Sigmoid colon (tissue), 6 donors: ENCODE measurements at regions not wholly inside any gene's neighbourhood (a gene's known extent, or its start where the extent isn't known, plus 50 kb on each side); places are given as distances from the start of the nearest gene placed in this dataset.

Experiments used
- DNase-seq: peaks from one replicate; pipeline ENCODE4 v3.0.0-alpha.2; 2019
- H3K27ac ChIP-seq, 4 donors: fragments of 200-600 bp; sonication (generic); one replicate each; pipeline ENCODE4 v1.5.1; 2016 to 2019; ENCODE audit warnings: mild to moderate bottlenecking in 1 of 4
- H3K27me3 ChIP-seq, 3 donors: fragments of 200-600 bp; sonication (generic); one replicate each; pipeline ENCODE4 v1.5.1; 2019; ENCODE audit warnings: mild to moderate bottlenecking in 1 of 3
- H3K36me3 ChIP-seq, 4 donors: fragments of 200-600 bp; sonication (generic); one replicate each; pipeline ENCODE4 v1.5.1; 2016 to 2019
- H3K4me1 ChIP-seq, 4 donors: fragments of 200-600 bp; sonication (generic); one replicate each; pipeline ENCODE4 v1.5.1; 2017 to 2019
- H3K4me3 ChIP-seq, 4 donors: fragments of 200-600 bp; sonication (generic); one replicate each; pipeline ENCODE4 v1.5.1; 2017 to 2019; ENCODE audit warnings: mild to moderate bottlenecking in 2 of 4, moderate library complexity in 1 of 4
- H3K9me3 ChIP-seq, 4 donors: fragments of 200-600 bp in 3 of 4; sonication (generic) in 3 of 4; one replicate each; pipeline versions ENCODE4 v1.5.1 to v1.6.1; 2013 to 2019
- CTCF ChIP-seq, 4 experiments: fragments of 450-650 bp in 3 of 4; fragments of 200-600 bp in 1 of 4; IDR thresholded peaks; one replicate each; pipeline ENCODE4 v1.5.1; 2016 to 2019; ENCODE audit warnings: antibody characterized with exemption in 4 of 4, mild to moderate bottlenecking in 3 of 4, moderate library complexity in 2 of 4
- EP300 ChIP-seq, 4 donors: sonication (generic); formaldehyde crosslinking; IDR thresholded peaks; one replicate each; pipeline ENCODE4 v1.6.1; 2017; ENCODE audit warnings: antibody characterized with exemption in 4 of 4
- POLR2A ChIP-seq, 2 donors: fragments of 450-650 bp; IDR thresholded peaks; one replicate each; pipeline ENCODE4 v1.6.1; 2016; ENCODE audit warnings: antibody characterized with exemption in 2 of 2, mild to moderate bottlenecking in 2 of 2, moderate library complexity in 2 of 2
- POLR2AphosphoS5 ChIP-seq, 4 donors: sonication (generic); formaldehyde crosslinking; IDR thresholded peaks; one replicate each; pipeline ENCODE4 v1.6.1; 2017; ENCODE audit warnings: antibody characterized with exemption in 4 of 4
- WGBS, 2 donors: extraction: QIAGEN DNeasy Blood & Tissue Kit; methylation state at CpG; one replicate each; pipeline ENCODE4 v1.1.7; 2013; 5-methylcytosine and 5-hydroxymethylcytosine counted together
- intact Hi-C: fragments of 100-400 bp; cut with DNase I; formaldehyde crosslinking; loops from one replicate; pipeline ENCODE4 v1.15.1; 2023
- donor health status: healthy with polysubstance abuse.
- donor health status: healthy.

GRCh38 chr2:186220409-186220808 lies 265.7 kb upstream of the ZC3H15 start:
- 84 to 92% methylated on average over 5 of the region's 5 CpGs for WGBS, 2 donors
- H3K4me1 ChIP-seq = no peaks in the 10 kb centered on the region
- no peak overlapping the region for H3K27ac ChIP-seq
- no peaks in the 10 kb centered on the region for H3K27me3 ChIP-seq
- DNase-seq = no peak
- H3K4me3 ChIP-seq = no peak overlapping the region
- peaks cover 0 to 1% (median 0%) of the 10 kb centered on the region in 4 donors for H3K9me3 ChIP-seq
- no peaks in the 10 kb centered on the region for H3K36me3 ChIP-seq
- intact Hi-C loops = no loop called here
- TF ChIP-seq POLR2AphosphoS5 (IDR thresholded peaks at IDR 0.05) = no peak
- no peak for TF ChIP-seq CTCF (IDR thresholded peaks at IDR 0.05)
- no peak for TF ChIP-seq POLR2A (IDR thresholded peaks at IDR 0.05)
- TF ChIP-seq EP300 (IDR thresholded peaks at IDR 0.05) = no peak

- Histone ChIP-seq H3K4me3 (no peak overlapping the region), H3K4me1 (no peaks in the 10 kb centered on the region), H3K27ac (no peak overlapping the region), H3K9me3 (peaks cover 12 to 23% (median 16%) of the 10 kb centered on the region in 4 donors), H3K27me3 (no peaks in the 10 kb centered on the region), H3K36me3 (no peaks in the 10 kb centered on the region)
- WGBS, 2 donors = 40 to 71% methylated on average over 1 of the region's 1 CpG
- intact Hi-C loops = no loop called here
- TF ChIP-seq EP300 (IDR thresholded peaks at IDR 0.05) (no peak), CTCF (IDR thresholded peaks at IDR 0.05) (no peak), POLR2AphosphoS5 (IDR thresholded peaks at IDR 0.05) (no peak), POLR2A (IDR thresholded peaks at IDR 0.05) (no peak)
- DNase-seq = no peak
Observed at GRCh38 chr2:186229265-186229664, 256.8 kb upstream of the ZC3H15 start.

- TF ChIP-seq CTCF (IDR thresholded peaks at IDR 0.05) (no peak), POLR2AphosphoS5 (IDR thresholded peaks at IDR 0.05) (no peak), POLR2A (IDR thresholded peaks at IDR 0.05) (no peak), EP300 (IDR thresholded peaks at IDR 0.05) (no peak)
- Histone ChIP-seq H3K9me3 (peaks cover 0 to 2% (median 0%) of the 10 kb centered on the region in 4 donors), H3K27ac (no peak overlapping the region), H3K27me3 (no peaks in the 10 kb centered on the region), H3K4me1 (no peaks in the 10 kb centered on the region), H3K4me3 (no peak overlapping the region), H3K36me3 (no peaks in the 10 kb centered on the region)
- no peak for DNase-seq
- 96% methylated on average over 4 of the region's 4 CpGs for WGBS, 2 donors
- intact Hi-C loops = no loop called here
Observed at GRCh38 chr2:186241874-186242273, 244.2 kb upstream of the ZC3H15 start.

GRCh38 chr2:186254759-186255158 lies 231.3 kb upstream of the ZC3H15 start:
- intact Hi-C loops = no loop called here
- H3K4me1 ChIP-seq = no peaks in the 10 kb centered on the region
- no peak overlapping the region for H3K4me3 ChIP-seq
- TF ChIP-seq POLR2A (IDR thresholded peaks at IDR 0.05) (no peak), POLR2AphosphoS5 (IDR thresholded peaks at IDR 0.05) (no peak), EP300 (IDR thresholded peaks at IDR 0.05) (no peak), CTCF (IDR thresholded peaks at IDR 0.05) (no peak)
- H3K9me3 ChIP-seq = no peaks in the 10 kb centered on the region
- no peaks in the 10 kb centered on the region for H3K27me3 ChIP-seq
- no peak overlapping the region for H3K27ac ChIP-seq
- no peak for DNase-seq
- H3K36me3 ChIP-seq = no peaks in the 10 kb centered on the region
- WGBS, 2 donors = 96 to 98% methylated on average over 2 of the region's 2 CpGs

- no peak overlapping the region for H3K4me3 ChIP-seq
- no peak overlapping the region for H3K27ac ChIP-seq
- no peaks in the 10 kb centered on the region for H3K4me1 ChIP-seq
- WGBS, 2 donors = 81 to 90% methylated on average over 4 of the region's 4 CpGs
- intact Hi-C loops = no loop called here
- no peaks in the 10 kb centered on the region for H3K9me3 ChIP-seq
- H3K36me3 ChIP-seq = no peaks in the 10 kb centered on the region
- TF ChIP-seq CTCF (IDR thresholded peaks at IDR 0.05) (no peak), EP300 (IDR thresholded peaks at IDR 0.05) (no peak), POLR2A (IDR thresholded peaks at IDR 0.05) (no peak), POLR2AphosphoS5 (IDR thresholded peaks at IDR 0.05) (no peak)
- H3K27me3 ChIP-seq = no peaks in the 10 kb centered on the region
- DNase-seq = no peak
Observed at GRCh38 chr2:186255823-186256222, 230.2 kb upstream of the ZC3H15 start.
